B cell (primary cell): ENCODE measurements at regions not wholly inside any gene's neighbourhood (a gene's known extent, or its start where the extent isn't known, plus 50 kb on each side); places are given as distances from the start of the nearest gene placed in this dataset.

Experiments
- ATAC-seq: fragments of 200-7000 bp; cut with Tn5 transposase; one replicate; pipeline ENCODE4 v1.10.0; 2021; ENCODE audit warnings: low read depth, mild to moderate bottlenecking, moderate number of reproducible peaks, moderate library complexity
- CTCF ChIA-PET: fragments of 350-600 bp; sonication (Branson Sonifier 250); formaldehyde crosslinking; loops from one replicate; lab custom pipeline; 2021; ENCODE audit warnings: antibody characterized with exemption, inconsistent platforms; lab: Charles Lee
- POLR2A ChIA-PET: fragments of 350-600 bp; sonication (Branson Sonifier 250); formaldehyde crosslinking; loops from one replicate; lab custom pipeline; 2021; ENCODE audit warnings: antibody characterized with exemption; lab: Charles Lee
- DNase-seq: peaks from one replicate; pipeline ENCODE4 v3.0.0; 2013
- H2AFZ ChIP-seq: 2 replicates; pipeline ENCODE4 v1.6.1; 2012; ENCODE audit warnings: mild to moderate bottlenecking, low read depth, low read length; ENCODE audit not compliant: insufficient read depth, poor library complexity, severe bottlenecking
- H3K27ac ChIP-seq, 2 donors: 1 replicate in 1 of 2; 2 replicates in 1 of 2; pipeline ENCODE4 v1.5.1; 2012 to 2013; ENCODE audit warnings: low read length in 2 of 2, mild to moderate bottlenecking in 2 of 2, moderate library complexity in 1 of 2
- H3K27me3 ChIP-seq, 4 experiments: fragments of 200-600 bp in 1 of 4; sonication (generic) in 1 of 4; replicated peaks in 1 of 4; 1 replicate in 2 of 4; 2 replicates in 2 of 4; pipeline versions ENCODE4 v1.6.1 to v1.7.0; 2013 to 2016; ENCODE audit warnings: low read length in 3 of 4, mild to moderate bottlenecking in 2 of 4, mixed read lengths in 1 of 4, moderate library complexity in 1 of 4; ENCODE audit not compliant: insufficient read depth in 4 of 4, control insufficient read depth in 3 of 4; ENCODE audit errors: control extremely low read depth in 1 of 4
- H3K36me3 ChIP-seq, 2 experiments: replicated peaks in 1 of 2; 1 replicate in 1 of 2; 2 replicates in 1 of 2; pipeline versions ENCODE4 v1.6.1 to v1.7.1; 2013; ENCODE audit warnings: low read length in 1 of 2; ENCODE audit not compliant: insufficient read depth in 2 of 2, control insufficient read depth in 1 of 2; ENCODE audit errors: control extremely low read depth in 1 of 2, extremely low read depth in 1 of 2
- H3K4me1 ChIP-seq, 2 donors: fragments of 200-600 bp in 1 of 2; sonication (generic) in 1 of 2; 1 replicate in 1 of 2; 2 replicates in 1 of 2; pipeline versions ENCODE4 v1.5.1 to v1.6.1; 2013 to 2017; ENCODE audit warnings: low read length in 2 of 2; ENCODE audit not compliant: control insufficient read depth in 2 of 2, insufficient read depth in 2 of 2
- H3K4me2 ChIP-seq: replicated peaks from 2 replicates; pipeline ENCODE3; 2012; ENCODE audit warnings: mild to moderate bottlenecking, low read depth, low read length; ENCODE audit not compliant: poor library complexity, severe bottlenecking
- H3K4me3 ChIP-seq, 5 experiments: fragments of 200-600 bp in 1 of 5; sonication (generic) in 1 of 5; 1 replicate in 3 of 5; 2 replicates in 2 of 5; pipeline versions ENCODE4 v1.5.1 to v1.7.0; 2011 to 2016; ENCODE audit warnings: low read length in 4 of 5, mild to moderate bottlenecking in 4 of 5, low read depth in 2 of 5, control low read depth in 1 of 5, moderate library complexity in 1 of 5; ENCODE audit not compliant: insufficient read depth in 1 of 5; ENCODE audit errors: control extremely low read depth in 1 of 5, extremely low read depth in 1 of 5
- H3K79me2 ChIP-seq: fragments of 200-600 bp; sonication (generic); one replicate; pipeline ENCODE4 v1.6.0; 2016; ENCODE audit warnings: low read length; ENCODE audit not compliant: control insufficient read depth, insufficient read depth
- H3K9ac ChIP-seq: fragments of 200-600 bp; sonication (generic); 2 replicates; pipeline ENCODE4 v1.6.1; 2017; ENCODE audit warnings: mild to moderate bottlenecking, low read length, moderate library complexity
- H3K9me3 ChIP-seq, 3 donors: one replicate each; pipeline versions ENCODE4 v1.6.1 to v1.7.1; 2013; ENCODE audit warnings: low read length in 2 of 3; ENCODE audit not compliant: control insufficient read depth in 2 of 3, insufficient read depth in 1 of 3; ENCODE audit errors: control extremely low read depth in 1 of 3
- H4K20me1 ChIP-seq: 2 replicates; pipeline ENCODE4 v1.6.0; 2012; ENCODE audit warnings: mild to moderate bottlenecking, low read length; ENCODE audit not compliant: insufficient read depth, control insufficient read depth, poor library complexity, severe bottlenecking
- H3K27ac Mint-ChIP-seq: one replicate; pipeline ENCODE4 v1.8.0; 2021; ENCODE audit warnings: mixed read lengths
- H3K27me3 Mint-ChIP-seq: one replicate; pipeline ENCODE4 v1.8.0; 2021; ENCODE audit warnings: mixed read lengths
- H3K4me1 Mint-ChIP-seq: one replicate; pipeline ENCODE4 v1.8.0; 2021; ENCODE audit warnings: mixed read lengths
- H3K4me3 Mint-ChIP-seq: one replicate; pipeline ENCODE4 v1.8.0; 2021; ENCODE audit warnings: mixed read lengths
- H3K9me3 Mint-ChIP-seq: one replicate; pipeline ENCODE4 v1.8.0; 2022; ENCODE audit warnings: mixed read lengths; ENCODE audit not compliant: insufficient read depth
- EZH2 ChIP-seq: IDR thresholded peaks from 2 replicates; pipeline ENCODE4 v1.6.1; 2012; ENCODE audit warnings: borderline replicate concordance, low read depth, mild to moderate bottlenecking, moderate library complexity, low read length; ENCODE audit not compliant: insufficient read depth, poor library complexity, severe bottlenecking
- WGBS: methylation state at CpG from one replicate; pipeline ENCODE4 v1.1.5; 2013; ENCODE audit warnings: missing lambda C conversion rate; ENCODE audit not compliant: insufficient coverage; 5-methylcytosine and 5-hydroxymethylcytosine counted together
- intact Hi-C: fragments of 100-400 bp; cut with micrococcal nuclease; formaldehyde crosslinking; loops from one replicate; pipeline ENCODE4 v1.10.0; 2022
- TF ChIP-seq, protein P1 (sequence below): fragments of 200-600 bp; IDR thresholded peaks from one replicate; pipeline ENCODE4 v1.8.0; 2022; ENCODE audit warnings: antibody characterized with exemption, mild to moderate bottlenecking

DNA sequence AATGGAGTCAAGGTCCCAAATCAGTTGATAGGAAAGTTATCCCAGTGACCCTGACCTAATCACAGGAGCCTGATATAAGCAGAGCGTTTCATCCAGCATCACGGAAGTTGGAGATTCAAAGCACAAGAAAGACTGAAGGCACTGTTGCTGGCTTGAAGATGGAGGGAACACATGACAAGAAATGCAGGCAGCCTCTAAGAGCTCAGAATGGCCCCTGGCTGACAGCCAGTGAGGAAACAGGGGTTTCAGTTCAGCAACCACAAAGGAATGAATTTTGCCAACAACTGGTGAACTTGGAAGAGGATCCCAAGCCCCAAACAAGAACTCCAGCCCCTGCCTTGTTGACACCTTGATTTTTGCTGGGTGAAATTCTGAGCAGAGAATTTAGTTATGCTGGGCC lies 778.5 kb downstream of the MAFB start:
- no peaks in the 10 kb centered on the region for H3K36me3 ChIP-seq
- no peaks in the 10 kb centered on the region for H3K4me1 ChIP-seq
- H4K20me1 ChIP-seq = no peaks in the 10 kb centered on the region
- no peak overlapping the region for H3K9ac ChIP-seq
- no peak overlapping the region for H3K27ac Mint-ChIP-seq
- H3K9me3 Mint-ChIP-seq = no peaks in the 10 kb centered on the region
- H3K4me3 Mint-ChIP-seq = no peak overlapping the region
- no peak overlapping the region for H3K27ac ChIP-seq
- TF ChIP-seq EZH2 = no peak
- TF ChIP-seq, protein P1, sequence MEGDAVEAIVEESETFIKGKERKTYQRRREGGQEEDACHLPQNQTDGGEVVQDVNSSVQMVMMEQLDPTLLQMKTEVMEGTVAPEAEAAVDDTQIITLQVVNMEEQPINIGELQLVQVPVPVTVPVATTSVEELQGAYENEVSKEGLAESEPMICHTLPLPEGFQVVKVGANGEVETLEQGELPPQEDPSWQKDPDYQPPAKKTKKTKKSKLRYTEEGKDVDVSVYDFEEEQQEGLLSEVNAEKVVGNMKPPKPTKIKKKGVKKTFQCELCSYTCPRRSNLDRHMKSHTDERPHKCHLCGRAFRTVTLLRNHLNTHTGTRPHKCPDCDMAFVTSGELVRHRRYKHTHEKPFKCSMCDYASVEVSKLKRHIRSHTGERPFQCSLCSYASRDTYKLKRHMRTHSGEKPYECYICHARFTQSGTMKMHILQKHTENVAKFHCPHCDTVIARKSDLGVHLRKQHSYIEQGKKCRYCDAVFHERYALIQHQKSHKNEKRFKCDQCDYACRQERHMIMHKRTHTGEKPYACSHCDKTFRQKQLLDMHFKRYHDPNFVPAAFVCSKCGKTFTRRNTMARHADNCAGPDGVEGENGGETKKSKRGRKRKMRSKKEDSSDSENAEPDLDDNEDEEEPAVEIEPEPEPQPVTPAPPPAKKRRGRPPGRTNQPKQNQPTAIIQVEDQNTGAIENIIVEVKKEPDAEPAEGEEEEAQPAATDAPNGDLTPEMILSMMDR = no peak
- H3K4me3 ChIP-seq = no peak overlapping the region
- H3K27me3 Mint-ChIP-seq = peaks cover 4% of the 10 kb centered on the region
- H2AFZ ChIP-seq = no peak overlapping the region
- no peaks in the 10 kb centered on the region for H3K4me1 Mint-ChIP-seq
- H3K27me3 ChIP-seq = peaks cover 0 to 3% (median 0%) of the 10 kb centered on the region in 4 experiments
- H3K9me3 ChIP-seq = no peaks in the 10 kb centered on the region
- ATAC-seq (no peak), DNase-seq (no peak)
- 25% methylated on average over 2 of the region's 2 CpGs for WGBS
- ChIA-PET CTCF (no interaction called here), POLR2A (no interaction called here)
- intact Hi-C loops = no loop called here
- H3K4me2 ChIP-seq = no peak overlapping the region
- H3K79me2 ChIP-seq = no peaks in the 10 kb centered on the region

- ATAC-seq (no peak), DNase-seq (no peak)
- Mint-ChIP-seq H3K4me3 (no peak overlapping the region), H3K9me3 (no peaks in the 10 kb centered on the region), H3K4me1 (no peaks in the 10 kb centered on the region), H3K27ac (no peak overlapping the region), H3K27me3 (peaks cover 4% of the 10 kb centered on the region)
- Histone ChIP-seq H3K4me1 (no peaks in the 10 kb centered on the region), H3K9ac (no peak overlapping the region), H4K20me1 (no peaks in the 10 kb centered on the region), H3K27me3 (peaks cover 0 to 3% (median 0%) of the 10 kb centered on the region in 4 experiments), H3K4me3 (no peak overlapping the region), H3K36me3 (no peaks in the 10 kb centered on the region), H3K9me3 (no peaks in the 10 kb centered on the region), H3K4me2 (no peak overlapping the region), H2AFZ (no peak overlapping the region), H3K79me2 (no peaks in the 10 kb centered on the region), H3K27ac (no peak overlapping the region)
- no peak for TF ChIP-seq EZH2
- TF ChIP-seq, protein P1 = no peak
- POLR2A ChIA-PET = no interaction called here
- WGBS = 53% methylated on average over 4 of the region's 4 CpGs
- intact Hi-C loops = no loop called here
- CTCF ChIA-PET = no interaction called here
Measured at GRCh38 chr20:39909447-39909846, 779.6 kb downstream of the MAFB start.
